ENCODE measurements at regions not wholly inside any gene's neighbourhood (a gene's known extent, or its start where the extent isn't known, plus 50 kb on each side); places are given as distances from the start of the nearest gene placed in this dataset.

DNA sequence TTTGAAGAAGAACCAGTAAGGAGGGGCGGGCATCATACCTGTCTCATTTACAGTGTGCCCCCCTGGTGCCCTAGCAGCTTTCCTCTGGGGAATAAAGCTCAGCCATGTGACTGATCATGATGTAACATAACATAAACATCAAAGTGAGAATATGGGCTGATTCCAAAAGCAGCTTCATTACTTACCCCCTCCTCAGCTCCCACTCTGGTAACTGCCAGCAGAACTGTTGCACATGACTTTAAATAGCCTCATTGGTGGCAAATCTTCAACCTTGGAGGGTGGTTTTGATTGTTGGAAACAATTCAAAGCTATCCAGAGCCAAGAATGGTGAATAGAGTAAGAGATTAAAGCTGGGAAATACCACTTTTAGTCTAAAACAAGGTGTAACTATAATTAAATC is 384.6 kb downstream of the BUD13 start:
- TF ChIP-seq, protein P1, sequence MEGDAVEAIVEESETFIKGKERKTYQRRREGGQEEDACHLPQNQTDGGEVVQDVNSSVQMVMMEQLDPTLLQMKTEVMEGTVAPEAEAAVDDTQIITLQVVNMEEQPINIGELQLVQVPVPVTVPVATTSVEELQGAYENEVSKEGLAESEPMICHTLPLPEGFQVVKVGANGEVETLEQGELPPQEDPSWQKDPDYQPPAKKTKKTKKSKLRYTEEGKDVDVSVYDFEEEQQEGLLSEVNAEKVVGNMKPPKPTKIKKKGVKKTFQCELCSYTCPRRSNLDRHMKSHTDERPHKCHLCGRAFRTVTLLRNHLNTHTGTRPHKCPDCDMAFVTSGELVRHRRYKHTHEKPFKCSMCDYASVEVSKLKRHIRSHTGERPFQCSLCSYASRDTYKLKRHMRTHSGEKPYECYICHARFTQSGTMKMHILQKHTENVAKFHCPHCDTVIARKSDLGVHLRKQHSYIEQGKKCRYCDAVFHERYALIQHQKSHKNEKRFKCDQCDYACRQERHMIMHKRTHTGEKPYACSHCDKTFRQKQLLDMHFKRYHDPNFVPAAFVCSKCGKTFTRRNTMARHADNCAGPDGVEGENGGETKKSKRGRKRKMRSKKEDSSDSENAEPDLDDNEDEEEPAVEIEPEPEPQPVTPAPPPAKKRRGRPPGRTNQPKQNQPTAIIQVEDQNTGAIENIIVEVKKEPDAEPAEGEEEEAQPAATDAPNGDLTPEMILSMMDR (conservative IDR thresholded peaks at IDR 0.05 in 1 of 2, IDR thresholded peaks at IDR 0.05 in 1 of 2; ENCODE audit: low read depth in 1 of 2, low read length in 2 of 2) = no peak
- TF ChIP-seq EZH2 (IDR thresholded peaks at IDR 0.05; ENCODE audit: low read length, missing control alignments) = no peak
